Renal cortical epithelial cell (primary cell): ENCODE measurements at regions not wholly inside any gene's neighbourhood (a gene's known extent, or its start where the extent isn't known, plus 50 kb on each side); places are given as distances from the start of the nearest gene placed in this dataset.
"Not testable (repeated sequence)": the region's sequence is repeated elsewhere in the genome, so short reads cannot be mapped to it uniquely, and the experiment has no call there.

Source experiments
- DNase-seq: peaks from one replicate; pipeline ENCODE4 v3.0.0-alpha.2; 2011; ENCODE audit warnings: low read depth

GRCh38 chr5:13063088-13063487, 881.4 kb downstream of the DNAH5 start:
- DNase-seq = no peak

GRCh38 chr5:13045897-13046551, 898.5 kb downstream of the DNAH5 start:
- DNase-seq = no peak

- DNase-seq = no peak
Measured at GRCh38 chr5:13034061-13034460, 910.4 kb downstream of the DNAH5 start.

GRCh38 chr5:13029211-13029610, 915.3 kb downstream of the DNAH5 start:
- no peak for DNase-seq

- no peak for DNase-seq
Measured at GRCh38 chr5:13027874-13028273, 916.6 kb downstream of the DNAH5 start.

- DNase-seq = no peak
Measured at GRCh38 chr5:13019729-13020128, 924.8 kb downstream of the DNAH5 start.

- no peak for DNase-seq
Measured at GRCh38 chr5:13003457-13003856, 941.0 kb downstream of the DNAH5 start.

GRCh38 chr5:12999667-13000066, 944.8 kb downstream of the DNAH5 start:
- no peak for DNase-seq

- no peak for DNase-seq
Measured at GRCh38 chr5:12985142-12985541, 959.3 kb downstream of the DNAH5 start.

GRCh38 chr5:12974856-12975255, 969.6 kb downstream of the DNAH5 start:
- no peak for DNase-seq

GRCh38 chr5:12965804-12966203, 978.7 kb downstream of the DNAH5 start:
- no peak for DNase-seq

GRCh38 chr5:12959713-12960112, 984.8 kb downstream of the DNAH5 start:
- DNase-seq = no peak

GRCh38 chr5:12952409-12952808, 992.1 kb downstream of the DNAH5 start:
- no peak for DNase-seq

GRCh38 chr5:12951846-12952245, 992.6 kb downstream of the DNAH5 start:
- DNase-seq = no peak

- DNase-seq = no peak
Measured at GRCh38 chr5:12947379-12947778, 997.1 kb downstream of the DNAH5 start.

GRCh38 chr5:12945477-12945876, 999.0 kb downstream of the DNAH5 start:
- DNase-seq = not testable (repeated sequence)

GRCh38 chr5:12936221-12936620, 1008.3 kb downstream of the DNAH5 start:
- no peak for DNase-seq

GRCh38 chr5:12934722-12935121, 1009.8 kb downstream of the DNAH5 start:
- peak; percentile 56 for DNase-seq

GRCh38 chr5:12920527-12920926, 1016.3 kb upstream of the CTNND2 start:
- DNase-seq = no peak

GRCh38 chr5:12911156-12911555, 1006.9 kb upstream of the CTNND2 start:
- DNase-seq = no peak

- DNase-seq = no peak
Measured at GRCh38 chr5:12910641-12911040, 1006.4 kb upstream of the CTNND2 start.

- DNase-seq = peak; percentile 2
Measured at GRCh38 chr5:12902611-12903010, 998.4 kb upstream of the CTNND2 start.

GRCh38 chr5:12901696-12902095, 997.5 kb upstream of the CTNND2 start:
- DNase-seq = no peak

GRCh38 chr5:12896086-12896485, 991.8 kb upstream of the CTNND2 start:
- no peak for DNase-seq
